VCaP (cell line): ENCODE measurements at regions not wholly inside any gene's neighbourhood (a gene's known extent, or its start where the extent isn't known, plus 50 kb on each side); places are given as distances from the start of the nearest gene placed in this dataset.

Experiments
- H3K27ac ChIP-seq: fragments of 450-650 bp; 2 replicates; pipeline ENCODE4 v1.5.1; 2017
- TF ChIP-seq, protein P1 (sequence below): fragments of 450-650 bp; conservative IDR thresholded peaks from 2 replicates; pipeline ENCODE4 v1.5.1; 2017; ENCODE audit warnings: mild to moderate bottlenecking, moderate library complexity

GRCh38 chr16:76197900-76198299 lies 79.3 kb upstream of the CNTNAP4 start:
- TF ChIP-seq, protein P1, sequence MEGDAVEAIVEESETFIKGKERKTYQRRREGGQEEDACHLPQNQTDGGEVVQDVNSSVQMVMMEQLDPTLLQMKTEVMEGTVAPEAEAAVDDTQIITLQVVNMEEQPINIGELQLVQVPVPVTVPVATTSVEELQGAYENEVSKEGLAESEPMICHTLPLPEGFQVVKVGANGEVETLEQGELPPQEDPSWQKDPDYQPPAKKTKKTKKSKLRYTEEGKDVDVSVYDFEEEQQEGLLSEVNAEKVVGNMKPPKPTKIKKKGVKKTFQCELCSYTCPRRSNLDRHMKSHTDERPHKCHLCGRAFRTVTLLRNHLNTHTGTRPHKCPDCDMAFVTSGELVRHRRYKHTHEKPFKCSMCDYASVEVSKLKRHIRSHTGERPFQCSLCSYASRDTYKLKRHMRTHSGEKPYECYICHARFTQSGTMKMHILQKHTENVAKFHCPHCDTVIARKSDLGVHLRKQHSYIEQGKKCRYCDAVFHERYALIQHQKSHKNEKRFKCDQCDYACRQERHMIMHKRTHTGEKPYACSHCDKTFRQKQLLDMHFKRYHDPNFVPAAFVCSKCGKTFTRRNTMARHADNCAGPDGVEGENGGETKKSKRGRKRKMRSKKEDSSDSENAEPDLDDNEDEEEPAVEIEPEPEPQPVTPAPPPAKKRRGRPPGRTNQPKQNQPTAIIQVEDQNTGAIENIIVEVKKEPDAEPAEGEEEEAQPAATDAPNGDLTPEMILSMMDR = no peak
- H3K27ac ChIP-seq = no peak overlapping the region

DNA sequence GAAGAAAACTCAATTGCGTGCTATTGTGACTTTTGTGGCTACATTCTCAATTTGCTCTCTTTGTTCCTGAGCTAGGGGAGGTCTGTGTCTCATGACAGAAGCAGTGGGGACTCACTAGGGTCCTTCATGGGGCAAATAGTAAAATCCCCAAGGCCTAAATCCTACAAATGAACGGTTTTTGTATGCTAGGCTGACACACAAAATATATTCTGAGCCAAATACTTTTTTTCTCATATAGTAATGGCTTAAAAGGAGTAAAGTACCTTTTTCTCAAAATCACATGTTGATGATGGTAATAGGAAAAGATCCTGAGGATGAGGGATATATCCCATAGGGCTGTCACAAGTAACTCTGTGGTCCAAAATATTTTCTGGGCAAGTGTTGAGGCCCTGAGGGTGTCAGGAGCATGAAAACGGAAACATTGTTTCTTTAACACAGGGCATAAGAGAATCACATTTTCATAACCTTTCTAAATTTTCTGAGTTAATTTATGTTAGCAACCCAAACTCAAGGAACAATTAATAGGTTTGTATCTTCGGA lies 77.5 kb upstream of the CNTNAP4 start:
- no peak overlapping the region for H3K27ac ChIP-seq
- TF ChIP-seq, protein P1 = no peak

DNA sequence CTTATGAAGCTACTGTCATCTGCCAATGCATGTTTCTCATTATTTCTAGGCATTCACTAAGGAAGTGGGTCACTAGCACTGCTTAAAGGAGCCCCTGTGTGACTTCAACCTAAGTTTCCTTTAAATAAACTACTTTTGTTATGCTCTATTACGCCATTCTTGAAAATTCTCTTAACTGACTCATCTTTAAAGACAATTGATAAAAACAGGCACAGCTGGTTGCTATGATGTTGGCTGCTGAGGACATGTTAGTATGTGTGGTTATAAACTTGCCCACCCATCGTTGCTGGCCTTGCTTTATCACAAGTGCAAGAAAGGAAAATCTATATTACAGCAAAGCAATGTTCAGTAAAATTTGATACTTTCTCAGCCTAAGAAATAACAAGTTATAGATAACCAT lies 75.8 kb upstream of the CNTNAP4 start:
- no peak overlapping the region for H3K27ac ChIP-seq
- TF ChIP-seq, protein P1 = no peak

DNA sequence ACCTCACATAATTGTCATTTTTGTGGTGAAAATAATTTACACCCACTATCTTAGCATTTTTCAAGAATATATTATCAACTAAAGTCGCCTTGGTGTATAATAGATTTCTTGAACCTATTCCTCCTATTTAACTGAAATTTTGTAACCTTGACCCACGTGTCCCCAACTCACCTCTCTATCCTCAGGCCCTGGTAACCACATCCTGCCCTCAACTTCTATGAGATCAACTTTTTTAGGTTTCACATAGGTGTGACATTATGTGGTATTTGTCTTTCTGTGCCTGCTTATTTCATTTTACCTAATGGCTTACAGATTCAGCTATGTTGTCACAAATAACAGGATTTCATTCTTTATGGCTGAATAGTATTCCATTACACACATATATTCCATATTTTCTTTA lies 73.0 kb upstream of the CNTNAP4 start:
- TF ChIP-seq, protein P1 = no peak
- no peak overlapping the region for H3K27ac ChIP-seq

GRCh38 chr16:76207270-76207669 lies 69.9 kb upstream of the CNTNAP4 start:
- H3K27ac ChIP-seq = no peak overlapping the region
- TF ChIP-seq, protein P1 = no peak

DNA sequence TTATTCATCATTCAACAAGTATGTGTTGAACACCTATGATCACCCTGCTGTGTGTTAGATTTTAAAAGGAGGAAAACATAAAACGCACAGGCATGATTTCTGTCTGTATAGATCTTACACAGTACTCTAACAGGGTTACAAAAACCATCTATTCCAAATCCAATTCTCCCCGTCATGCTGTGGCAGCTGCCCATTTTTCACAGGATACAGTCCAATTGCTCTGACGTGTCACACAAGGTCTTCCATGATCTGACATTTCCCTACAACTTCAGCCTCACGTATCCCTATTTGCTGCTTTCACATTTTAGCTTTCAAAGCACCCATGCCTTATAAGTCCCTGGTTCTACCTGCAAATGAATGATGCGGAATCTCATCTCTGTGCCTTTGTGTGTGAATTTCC lies 67.0 kb upstream of the CNTNAP4 start:
- H3K27ac ChIP-seq = no peak overlapping the region
- TF ChIP-seq, protein P1 = no peak

DNA sequence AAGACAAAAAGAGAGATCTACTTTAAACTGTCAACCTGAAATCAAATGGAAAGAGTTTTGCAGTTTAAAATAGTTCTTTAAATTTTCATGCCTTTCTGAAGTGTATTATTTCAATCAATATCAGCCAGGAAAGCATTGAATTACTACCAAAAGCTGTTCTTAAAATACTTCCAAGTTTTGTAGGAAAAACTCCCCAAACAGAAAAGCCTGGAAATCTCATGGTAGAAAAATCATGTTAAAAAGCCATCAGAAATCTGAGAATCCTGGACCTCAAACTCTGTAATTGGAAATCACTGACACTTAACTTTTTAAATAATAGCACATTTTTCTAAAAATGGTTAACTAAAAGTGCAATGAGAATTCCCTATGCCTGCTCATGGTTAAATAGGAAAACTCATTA lies 63.3 kb upstream of the CNTNAP4 start:
- TF ChIP-seq, protein P1 = no peak
- H3K27ac ChIP-seq = no peak overlapping the region
